Astrocyte of the cerebellum (primary cell): ENCODE measurements at regions not wholly inside any gene's neighbourhood (a gene's known extent, or its start where the extent isn't known, plus 50 kb on each side); places are given as distances from the start of the nearest gene placed in this dataset.

Experiments
- DNase-seq: peaks from one replicate; pipeline ENCODE4 v3.0.0-alpha.2; 2011; ENCODE audit warnings: low read depth
- H3K4me3 ChIP-seq: 2 replicates; pipeline ENCODE4 v1.5.1; 2011; ENCODE audit warnings: mild to moderate bottlenecking, low read depth, low read length, moderate library complexity
- in situ Hi-C: cut with HindIII; loops from 2 replicates; pipeline ENCODE4 v1.10.0; 2017; ENCODE audit warnings: low sequenced_read_pairs
- TF ChIP-seq, protein P1 (sequence below): IDR thresholded peaks from 2 replicates; pipeline ENCODE4 v1.5.1; 2012; ENCODE audit warnings: low read length, low read depth, moderate library complexity, mild to moderate bottlenecking; ENCODE audit errors: missing control alignments

DNA sequence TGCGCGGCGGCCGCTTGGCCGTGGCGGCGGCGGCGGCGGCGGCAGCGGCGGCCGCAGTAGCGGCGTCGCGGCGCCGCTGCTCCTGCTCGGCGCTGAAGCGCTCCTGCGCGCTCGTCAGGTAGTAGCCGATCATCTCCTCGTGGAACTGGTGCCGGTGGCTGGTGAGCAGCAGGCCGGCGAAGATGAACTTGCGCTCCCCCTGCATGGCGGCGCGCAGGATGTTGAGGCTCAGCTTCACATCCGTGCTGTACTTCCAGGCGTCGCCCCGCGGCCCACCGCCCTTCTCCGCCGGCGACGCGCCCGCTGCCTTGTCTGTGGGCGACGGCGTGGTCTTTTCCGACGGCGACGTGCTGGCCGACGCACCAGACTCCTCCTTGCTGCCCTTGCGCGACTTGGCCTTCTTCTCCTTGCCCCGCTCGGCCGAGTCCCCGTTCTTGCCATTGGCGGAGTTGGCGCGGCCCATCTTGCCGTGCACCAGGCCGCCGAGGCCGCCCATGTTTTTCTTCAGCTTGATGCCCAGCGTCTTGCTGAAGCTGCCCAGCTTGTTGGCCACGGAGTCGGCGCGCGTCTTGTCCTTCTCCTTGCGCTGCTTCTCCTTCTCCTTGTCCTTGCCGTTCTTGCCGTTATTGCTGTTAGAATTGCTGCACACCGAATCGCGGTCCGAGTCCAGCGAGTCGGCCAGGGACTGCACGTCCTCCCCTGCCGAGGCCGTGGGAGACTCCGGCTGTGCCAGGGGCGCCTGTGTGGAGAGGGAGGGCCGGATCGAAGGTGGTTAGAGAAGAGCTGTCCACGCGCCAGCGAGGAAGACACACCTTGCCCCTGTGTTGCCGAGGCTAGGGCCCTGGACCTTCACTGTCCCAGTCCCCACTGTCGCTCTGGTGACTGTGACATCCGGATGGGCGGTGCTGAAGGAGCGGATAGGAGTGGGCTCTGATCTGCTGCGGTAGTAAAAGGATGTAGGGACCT is 157.6 kb downstream of the KLF13 start:
- in situ Hi-C loops = no loop called here
- TF ChIP-seq, protein P1, sequence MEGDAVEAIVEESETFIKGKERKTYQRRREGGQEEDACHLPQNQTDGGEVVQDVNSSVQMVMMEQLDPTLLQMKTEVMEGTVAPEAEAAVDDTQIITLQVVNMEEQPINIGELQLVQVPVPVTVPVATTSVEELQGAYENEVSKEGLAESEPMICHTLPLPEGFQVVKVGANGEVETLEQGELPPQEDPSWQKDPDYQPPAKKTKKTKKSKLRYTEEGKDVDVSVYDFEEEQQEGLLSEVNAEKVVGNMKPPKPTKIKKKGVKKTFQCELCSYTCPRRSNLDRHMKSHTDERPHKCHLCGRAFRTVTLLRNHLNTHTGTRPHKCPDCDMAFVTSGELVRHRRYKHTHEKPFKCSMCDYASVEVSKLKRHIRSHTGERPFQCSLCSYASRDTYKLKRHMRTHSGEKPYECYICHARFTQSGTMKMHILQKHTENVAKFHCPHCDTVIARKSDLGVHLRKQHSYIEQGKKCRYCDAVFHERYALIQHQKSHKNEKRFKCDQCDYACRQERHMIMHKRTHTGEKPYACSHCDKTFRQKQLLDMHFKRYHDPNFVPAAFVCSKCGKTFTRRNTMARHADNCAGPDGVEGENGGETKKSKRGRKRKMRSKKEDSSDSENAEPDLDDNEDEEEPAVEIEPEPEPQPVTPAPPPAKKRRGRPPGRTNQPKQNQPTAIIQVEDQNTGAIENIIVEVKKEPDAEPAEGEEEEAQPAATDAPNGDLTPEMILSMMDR = no peak
- no peak for DNase-seq
- H3K4me3 ChIP-seq = no peak overlapping the region

DNA sequence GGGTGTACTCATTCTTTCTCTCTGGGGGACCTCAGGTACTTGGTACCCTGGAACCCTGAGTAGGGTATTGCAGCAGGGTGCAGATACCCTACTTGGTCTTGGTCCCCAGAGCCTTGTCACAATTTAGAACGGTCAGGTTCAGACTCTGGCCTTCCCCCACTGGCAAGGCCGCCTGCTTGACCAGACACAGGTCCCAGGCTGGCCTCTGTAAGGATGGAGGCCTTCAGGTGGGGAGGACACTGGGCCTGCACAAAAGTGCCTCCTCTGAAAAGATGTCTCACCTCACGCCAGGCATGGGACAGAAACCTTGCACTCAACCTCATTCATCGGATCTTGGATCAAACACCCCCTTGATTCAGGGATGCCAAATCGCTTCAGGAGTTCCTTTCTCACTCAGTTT is 158.4 kb downstream of the KLF13 start:
- in situ Hi-C loops = no loop called here
- no peak for DNase-seq

DNA sequence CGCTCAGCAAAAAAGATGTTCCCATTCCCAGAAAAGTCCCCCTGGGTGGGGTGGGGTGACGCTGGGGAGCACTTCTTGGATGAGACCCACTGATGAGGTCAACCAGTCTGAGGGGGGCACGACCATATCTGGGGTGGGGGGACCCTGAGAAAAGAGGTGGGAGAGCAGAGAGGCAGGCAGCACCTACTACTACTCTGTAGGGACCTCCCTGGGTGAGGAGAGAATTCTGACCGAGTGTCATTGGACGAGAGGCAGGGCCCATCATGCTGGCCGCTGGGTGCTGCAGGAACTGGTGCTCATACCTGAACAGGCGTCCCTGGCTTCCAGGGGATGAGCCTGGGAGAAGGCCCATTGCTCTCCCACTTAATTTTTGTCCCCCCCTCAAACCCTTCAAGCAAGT is 158.8 kb downstream of the KLF13 start:
- in situ Hi-C loops = no loop called here
- TF ChIP-seq, protein P1 = no peak
- DNase-seq = no peak
- no peak overlapping the region for H3K4me3 ChIP-seq

More for the DNA sequence above, 158.4 kb downstream of the KLF13 start:
- H3K4me3 ChIP-seq = no peak overlapping the region
- TF ChIP-seq, protein P1 = no peak

DNA sequence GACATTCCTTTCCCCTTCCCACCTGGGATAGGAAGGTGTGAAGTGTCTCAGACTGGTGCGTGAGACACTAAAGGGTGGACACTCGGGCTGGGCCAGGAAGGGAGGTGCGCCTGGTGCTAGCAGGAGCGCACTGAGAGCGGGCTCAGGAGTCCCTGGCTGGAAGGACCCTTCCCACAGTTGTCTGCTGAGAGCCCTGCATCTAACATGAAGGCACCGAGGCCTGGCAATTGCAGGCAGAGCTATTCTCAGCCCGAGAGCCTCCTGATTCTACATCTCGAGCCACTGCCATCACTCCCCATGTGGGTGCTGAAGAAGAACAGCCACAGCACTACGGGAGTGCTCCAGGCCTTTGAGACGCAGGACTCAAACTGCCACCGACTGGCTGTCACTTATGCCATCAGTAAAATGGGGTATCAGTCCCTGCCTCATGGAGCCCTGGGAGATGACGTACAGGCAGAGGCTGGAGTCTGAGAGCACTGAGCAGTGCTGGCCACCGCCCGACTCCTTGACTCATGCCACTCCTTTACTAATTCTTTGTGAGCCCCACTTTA is 159.4 kb downstream of the KLF13 start:
- TF ChIP-seq, protein P1 = no peak
- H3K4me3 ChIP-seq = no peak overlapping the region
- in situ Hi-C loops = no loop called here
- no peak for DNase-seq

DNA sequence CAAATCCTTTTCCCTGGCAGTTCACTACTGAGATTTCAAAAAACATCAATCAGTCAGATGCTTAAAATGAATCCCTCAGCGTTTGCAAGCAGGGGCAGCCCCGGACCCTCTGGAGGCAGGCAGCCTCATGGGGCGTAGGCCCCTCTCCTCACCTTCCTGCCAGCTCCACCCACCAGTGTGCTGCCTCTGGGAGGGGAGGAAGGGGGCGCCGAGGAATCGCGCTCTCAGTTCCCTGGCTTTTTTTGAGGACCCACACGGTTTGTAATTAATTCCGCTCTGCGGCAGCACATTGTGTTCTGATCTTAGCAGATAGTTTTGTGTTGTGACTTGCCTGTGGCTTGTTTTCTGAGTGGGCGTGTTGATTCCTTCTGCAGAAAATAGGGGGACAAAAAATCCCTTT is 159.9 kb downstream of the KLF13 start:
- TF ChIP-seq, protein P1 = no peak
- DNase-seq = no peak
- no peak overlapping the region for H3K4me3 ChIP-seq
- in situ Hi-C loops = no loop called here

DNA sequence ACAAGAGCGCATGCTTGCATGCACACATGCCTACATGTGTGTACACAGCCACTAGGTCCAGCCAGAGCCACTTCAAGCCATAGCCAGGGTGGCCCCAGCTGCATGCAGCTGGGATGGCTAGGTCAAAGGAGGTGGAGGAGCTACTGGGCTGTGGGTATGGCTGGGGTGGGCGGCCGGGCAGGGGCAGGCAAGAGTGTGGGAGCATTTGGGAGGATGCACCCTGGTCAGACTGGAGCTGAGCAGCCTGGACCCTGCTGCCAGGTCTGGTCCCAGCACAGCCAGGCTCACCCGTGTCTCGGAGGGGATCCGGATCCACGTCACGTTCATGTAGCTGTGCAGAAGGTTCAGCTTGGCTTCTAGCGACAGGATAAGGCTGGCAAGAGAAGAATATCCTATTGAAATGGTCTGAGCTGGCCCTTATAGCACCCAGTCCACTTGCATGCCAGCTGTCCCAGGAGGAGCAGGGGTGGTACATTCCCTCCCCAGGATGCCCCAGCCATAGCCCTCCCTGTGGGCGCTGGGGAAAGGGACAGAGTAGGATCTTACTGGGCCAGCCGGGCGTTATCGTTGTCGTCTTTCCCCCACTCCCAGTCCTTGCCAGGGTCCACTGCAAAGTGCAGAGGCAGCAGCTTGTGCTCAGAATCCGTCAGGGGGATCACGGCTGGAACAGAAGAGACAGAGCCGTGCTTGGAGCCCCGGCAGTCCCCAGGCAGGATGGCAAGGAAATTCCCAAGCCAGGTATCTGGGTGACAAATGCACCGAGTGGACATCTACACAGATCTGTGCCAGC is 160.5 kb downstream of the KLF13 start:
- TF ChIP-seq, protein P1 = no peak
- in situ Hi-C loops = no loop called here
- DNase-seq = no peak
- H3K4me3 ChIP-seq = no peak overlapping the region
